Hematopoietic multipotent progenitor cell treated with erythropoietin and hydrocortisone succinate and interleukin-3 and kit ligand, for 4 days (in vitro differentiated cells): ENCODE measurements at regions not wholly inside any gene's neighbourhood (a gene's known extent, or its start where the extent isn't known, plus 50 kb on each side); places are given as distances from the start of the nearest gene placed in this dataset.
A peak's percentile ranks its signal among the peaks of the same experiment; 100 is the strongest.

Experiments used
- DNase-seq: peaks from one replicate; pipeline ENCODE4 v3.0.0-alpha.2; 2015

DNA sequence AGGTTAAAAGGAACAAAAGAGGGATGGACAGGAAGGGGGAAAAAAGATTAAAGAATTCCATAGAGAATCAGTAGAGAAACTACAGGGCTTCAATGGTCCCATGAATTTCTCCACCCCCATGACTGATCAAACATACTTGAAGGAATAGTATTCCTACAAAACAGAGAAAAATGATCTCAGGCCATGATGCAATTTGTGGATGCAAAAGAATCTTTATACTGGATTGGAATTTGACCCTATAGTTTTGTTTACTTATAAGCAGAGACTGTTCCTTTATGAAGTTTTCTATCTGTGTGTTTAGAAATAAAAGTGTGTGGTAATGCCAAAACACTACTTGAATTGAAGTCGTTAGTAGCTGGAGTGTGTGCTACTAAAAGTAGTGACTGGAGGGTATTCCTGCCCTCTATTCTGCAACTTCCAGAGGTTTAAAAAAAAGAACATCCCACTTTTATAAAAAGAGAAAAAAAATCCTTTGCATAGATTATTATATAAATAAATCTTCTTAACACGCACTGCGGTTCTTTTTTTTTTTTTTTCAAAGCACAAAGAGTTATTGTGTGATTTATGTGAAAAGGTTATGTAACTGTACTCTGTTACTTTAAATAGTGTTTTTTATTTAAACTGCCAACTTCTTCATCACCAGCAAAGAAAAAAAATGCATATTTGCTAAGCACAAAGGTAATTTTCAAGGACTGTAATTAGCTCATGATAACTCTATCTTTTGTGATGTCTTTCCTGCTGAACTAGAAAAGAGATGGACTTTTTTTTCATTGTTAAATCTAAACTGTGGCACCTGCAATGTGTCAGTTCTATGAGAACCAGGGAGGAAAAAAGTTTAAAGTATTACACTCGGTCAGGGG is 214.5 kb upstream of the CITED2 start:
- peak; percentile 39 for DNase-seq

- DNase-seq: peak; percentile 85
Observed at GRCh38 chr6:139588076-139588639, 213.7 kb upstream of the CITED2 start.

DNA sequence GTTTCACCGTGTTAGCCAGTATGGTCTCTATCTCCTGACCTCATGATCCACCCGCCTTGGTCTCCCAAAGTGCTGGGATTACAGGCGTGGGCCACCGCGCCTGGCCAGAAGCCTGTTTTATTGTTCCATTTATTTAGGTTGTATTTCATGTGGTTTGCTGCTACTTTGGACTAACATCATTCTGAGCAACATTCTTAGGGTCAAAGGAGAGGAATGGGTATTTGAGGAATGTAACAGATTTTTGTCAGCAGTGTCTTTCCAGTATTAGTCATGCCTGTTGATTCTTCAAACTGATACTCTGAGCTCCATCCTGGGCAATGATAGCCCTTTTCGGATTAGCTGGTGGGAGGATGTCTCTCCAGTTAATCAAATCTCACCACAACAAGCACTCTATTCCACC is 213.0 kb upstream of the CITED2 start:
- DNase-seq: no peak

GRCh38 chr6:139586273-139586672 is 211.8 kb upstream of the CITED2 start:
- no peak for DNase-seq

GRCh38 chr6:139584599-139584998 is 210.2 kb upstream of the CITED2 start:
- no peak for DNase-seq

DNA sequence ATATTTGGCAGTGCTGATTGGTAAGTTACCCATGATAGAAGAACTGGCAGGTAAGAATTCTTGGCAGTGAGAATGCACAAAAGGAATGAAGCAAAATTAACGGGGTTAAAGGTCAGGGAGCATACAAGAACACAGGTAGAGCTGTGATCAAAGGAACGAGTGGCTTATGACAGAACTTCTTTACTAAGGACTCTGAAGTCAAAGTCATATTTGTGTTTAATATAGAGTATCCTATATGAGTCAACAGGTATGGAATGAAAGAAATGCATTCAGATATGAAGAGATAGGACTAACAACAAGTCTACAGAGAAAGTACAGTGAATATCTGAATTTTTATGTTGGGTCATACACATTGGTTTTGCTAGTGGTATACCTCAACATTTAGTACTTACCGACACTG is 209.0 kb upstream of the CITED2 start:
- DNase-seq: no peak

GRCh38 chr6:139582956-139583355 is 208.5 kb upstream of the CITED2 start:
- DNase-seq: no peak

DNA sequence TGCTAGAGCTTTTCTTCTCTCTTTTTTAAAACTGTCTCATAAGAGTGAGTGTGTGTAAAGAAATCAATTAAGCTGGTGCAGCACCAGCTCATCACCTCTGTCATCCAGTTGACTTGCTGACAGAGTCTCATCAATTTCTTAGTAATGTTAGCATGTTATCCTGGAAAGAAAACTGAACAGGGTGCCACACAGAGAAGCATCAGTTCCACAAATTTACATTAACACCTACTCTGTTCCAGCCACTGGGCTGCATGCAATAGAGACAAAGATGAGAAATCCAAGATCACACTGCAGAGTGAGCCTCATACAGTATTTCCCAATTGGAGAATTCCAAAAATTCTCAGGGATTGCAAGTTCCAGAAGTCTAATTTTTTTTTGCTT is 207.0 kb upstream of the CITED2 start:
- DNase-seq: no peak

GRCh38 chr6:139580592-139581484 is 206.4 kb upstream of the CITED2 start:
- no peak for DNase-seq

GRCh38 chr6:139577763-139578604 is 203.5 kb upstream of the CITED2 start:
- DNase-seq: no peak

GRCh38 chr6:139577124-139577762 is 202.8 kb upstream of the CITED2 start:
- no peak for DNase-seq

DNA sequence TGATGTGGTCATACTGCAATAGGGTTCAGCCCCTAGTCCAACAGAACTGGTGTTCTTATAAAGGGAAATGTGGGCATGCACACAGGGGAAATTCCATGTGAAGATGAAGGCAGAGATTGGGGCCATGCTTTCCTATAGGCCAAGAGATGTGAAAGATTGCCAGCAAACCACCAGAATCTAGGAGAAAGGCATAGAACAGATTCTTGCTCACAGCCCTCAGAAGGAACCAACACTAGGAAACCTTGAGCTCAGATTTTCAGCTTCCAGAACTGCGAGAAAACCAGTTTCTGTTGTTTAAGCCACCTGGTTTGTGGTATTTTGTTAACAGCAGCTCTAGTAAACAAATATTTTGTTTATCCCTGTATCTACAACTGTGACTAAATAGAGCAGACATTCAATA is 197.6 kb upstream of the CITED2 start:
- no peak for DNase-seq

- no peak for DNase-seq
Observed at GRCh38 chr6:139570166-139570565, 195.7 kb upstream of the CITED2 start.

- no peak for DNase-seq
Observed at GRCh38 chr6:139569566-139569965, 195.1 kb upstream of the CITED2 start.

DNA sequence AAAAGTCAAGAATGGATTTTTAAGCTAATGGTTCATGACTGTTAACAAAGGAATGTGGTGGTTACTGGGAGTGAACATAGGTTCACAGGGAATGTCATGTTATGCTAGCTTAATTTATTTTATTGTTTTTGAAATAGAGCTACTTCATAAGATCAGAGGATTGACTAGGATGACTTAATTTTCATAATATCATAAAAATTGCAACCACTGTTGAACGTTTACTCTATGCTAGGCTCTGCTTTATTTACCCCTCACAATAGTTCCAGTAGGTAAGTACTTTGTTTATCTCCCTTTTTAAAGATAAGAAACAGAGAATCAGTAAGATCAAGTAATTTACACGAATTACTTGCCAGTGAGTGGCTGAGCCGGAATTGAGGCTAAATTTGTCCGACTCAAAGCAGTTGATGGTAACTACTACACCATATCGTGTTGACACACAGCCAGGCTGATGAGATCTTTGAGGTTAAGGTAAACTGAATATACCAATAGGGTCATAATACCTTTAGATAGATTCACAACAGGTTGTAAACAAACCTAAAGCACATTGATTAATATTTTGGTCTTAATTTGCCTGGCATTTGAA is 194.6 kb upstream of the CITED2 start:
- no peak for DNase-seq

DNA sequence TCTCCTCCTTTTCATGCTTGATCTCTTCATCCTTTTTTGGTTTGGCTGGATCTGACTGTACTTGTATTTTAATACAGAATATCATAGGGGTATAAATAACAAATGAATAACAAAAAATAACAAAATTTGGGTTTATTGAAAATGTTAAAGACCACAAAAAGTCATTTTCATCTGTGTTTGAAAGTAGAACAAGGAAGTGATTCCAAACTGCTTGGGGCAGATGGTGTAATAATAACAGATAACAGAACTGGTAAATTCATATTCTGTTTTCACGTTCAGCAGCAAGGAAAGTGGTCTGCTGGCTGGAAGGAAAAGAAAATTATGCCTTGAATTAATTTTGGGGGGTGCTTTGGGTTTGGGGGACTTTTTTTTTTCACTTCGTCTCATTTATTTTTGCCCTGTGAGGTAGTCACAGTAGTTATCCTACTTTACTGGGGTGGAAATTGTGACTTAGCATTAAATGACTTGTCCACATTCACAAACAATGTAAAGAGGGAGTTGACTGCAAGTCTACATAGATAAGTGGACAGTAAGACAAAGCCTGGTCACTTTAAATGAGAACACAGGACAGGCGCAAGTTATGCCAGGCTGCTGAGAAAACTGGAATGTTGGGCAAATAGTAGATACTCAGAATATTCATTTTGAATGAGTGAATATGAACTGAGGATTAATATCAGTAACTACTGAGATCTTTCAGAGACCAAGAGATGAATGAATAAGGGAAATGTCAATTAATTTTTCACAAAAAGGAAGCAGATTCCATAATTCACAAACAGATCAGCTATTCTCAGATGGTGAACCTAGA is 193.9 kb upstream of the CITED2 start:
- DNase-seq: peak; percentile 63

DNA sequence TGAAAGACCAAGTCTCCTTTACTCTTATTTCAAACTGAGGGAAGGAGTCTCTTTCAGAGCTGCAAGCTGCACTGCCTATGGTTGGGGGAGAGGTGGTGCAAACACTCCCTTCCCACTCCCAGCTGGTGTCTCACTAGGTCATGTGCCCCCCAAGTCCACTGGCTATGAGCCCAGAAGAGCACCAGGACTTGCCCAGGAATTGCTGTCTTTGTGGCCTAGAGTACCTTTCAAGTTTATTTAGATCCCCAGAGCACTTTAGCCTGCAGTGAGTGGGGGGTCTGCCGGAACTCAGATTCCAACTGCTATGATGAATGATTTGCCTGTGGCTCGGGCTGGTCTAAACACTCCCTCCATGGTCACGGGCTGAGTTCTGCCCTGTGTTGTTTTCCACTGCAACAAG is 192.6 kb upstream of the CITED2 start:
- DNase-seq: peak; percentile 41

DNA sequence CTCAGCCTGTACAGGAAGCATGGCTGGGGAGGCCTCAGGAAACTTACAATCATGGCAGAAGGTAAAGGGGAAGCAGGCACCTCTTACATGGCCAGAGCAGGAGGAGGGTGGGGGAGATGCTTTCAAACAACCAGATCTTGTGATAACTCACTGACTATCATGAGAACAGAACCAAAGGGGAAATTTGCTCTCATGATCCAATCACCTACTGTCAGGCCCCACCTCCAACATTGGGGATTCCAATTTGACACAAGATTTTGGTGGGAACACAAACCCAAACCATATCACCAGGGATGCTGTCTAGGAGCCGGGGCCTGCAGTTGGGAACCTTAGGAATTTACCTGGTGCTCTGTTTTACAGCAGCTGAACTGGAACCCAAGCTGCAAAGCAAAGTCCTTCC is 191.1 kb upstream of the CITED2 start:
- DNase-seq: no peak

- DNase-seq: no peak
Observed at GRCh38 chr6:139557547-139557946, 183.1 kb upstream of the CITED2 start.

GRCh38 chr6:139556532-139556931 is 182.1 kb upstream of the CITED2 start:
- no peak for DNase-seq

DNA sequence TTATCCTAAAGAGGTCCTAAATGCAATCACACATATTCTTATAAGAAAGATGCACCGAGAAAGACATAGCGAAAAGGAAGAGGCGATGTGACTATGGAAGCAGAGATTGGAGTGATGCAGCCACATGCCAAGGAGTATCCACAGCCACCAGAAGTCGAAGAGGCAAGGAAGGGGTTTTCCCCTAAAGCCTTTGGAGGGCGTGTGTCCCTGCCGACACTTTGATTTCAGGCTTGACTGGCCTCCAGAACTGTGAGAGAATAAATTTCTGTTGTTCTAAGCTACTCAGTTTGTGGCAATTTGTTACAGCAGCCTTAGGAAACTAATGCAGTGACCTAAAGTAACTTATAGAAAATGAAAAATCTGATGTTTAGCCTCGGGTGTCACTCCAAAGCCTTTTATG is 179.5 kb upstream of the CITED2 start:
- DNase-seq: no peak
